ENCODE measurements at regions not wholly inside any gene's neighbourhood (a gene's known extent, or its start where the extent isn't known, plus 50 kb on each side); places are given as distances from the start of the nearest gene placed in this dataset.
A peak's percentile ranks its signal among the peaks of the same experiment; 100 is the strongest.

DNA sequence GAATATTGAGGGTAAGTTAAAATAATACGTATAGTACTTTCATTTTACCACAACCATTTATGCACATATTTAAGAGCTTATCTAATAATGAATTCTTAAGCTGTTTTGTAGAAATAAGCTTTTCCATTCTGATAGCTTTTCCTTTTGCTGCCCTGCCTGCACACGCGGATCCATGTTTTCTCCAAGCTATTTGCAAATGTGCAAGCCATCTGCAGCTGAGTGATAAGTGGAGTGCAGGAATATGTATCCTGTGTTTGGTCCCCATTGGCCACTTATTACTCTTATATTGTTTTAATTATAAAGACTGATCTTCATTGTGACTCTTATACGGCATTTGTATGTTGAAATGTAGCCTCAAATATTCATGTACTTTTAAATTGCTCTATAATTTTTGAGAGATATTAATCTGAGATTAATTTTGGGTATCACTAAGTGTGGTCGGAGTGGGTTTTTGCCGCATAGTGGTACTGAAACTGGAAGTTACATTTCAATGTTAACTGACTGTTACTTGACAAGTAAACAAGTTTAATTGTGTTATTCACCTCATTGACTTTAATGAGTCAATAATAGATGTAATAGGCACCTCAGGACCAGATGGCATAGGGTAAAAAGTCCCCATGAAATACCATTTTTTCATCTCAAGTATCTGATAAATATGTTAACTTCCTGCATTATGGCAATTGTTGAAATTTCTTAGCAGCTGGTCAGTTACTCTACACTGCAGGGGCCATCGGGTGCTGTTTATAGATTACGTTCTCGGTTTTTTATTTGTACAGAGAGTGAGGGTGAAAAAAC, 1567.4 kb downstream of the EFNB2 start:
- TF ChIP-seq, protein P1, sequence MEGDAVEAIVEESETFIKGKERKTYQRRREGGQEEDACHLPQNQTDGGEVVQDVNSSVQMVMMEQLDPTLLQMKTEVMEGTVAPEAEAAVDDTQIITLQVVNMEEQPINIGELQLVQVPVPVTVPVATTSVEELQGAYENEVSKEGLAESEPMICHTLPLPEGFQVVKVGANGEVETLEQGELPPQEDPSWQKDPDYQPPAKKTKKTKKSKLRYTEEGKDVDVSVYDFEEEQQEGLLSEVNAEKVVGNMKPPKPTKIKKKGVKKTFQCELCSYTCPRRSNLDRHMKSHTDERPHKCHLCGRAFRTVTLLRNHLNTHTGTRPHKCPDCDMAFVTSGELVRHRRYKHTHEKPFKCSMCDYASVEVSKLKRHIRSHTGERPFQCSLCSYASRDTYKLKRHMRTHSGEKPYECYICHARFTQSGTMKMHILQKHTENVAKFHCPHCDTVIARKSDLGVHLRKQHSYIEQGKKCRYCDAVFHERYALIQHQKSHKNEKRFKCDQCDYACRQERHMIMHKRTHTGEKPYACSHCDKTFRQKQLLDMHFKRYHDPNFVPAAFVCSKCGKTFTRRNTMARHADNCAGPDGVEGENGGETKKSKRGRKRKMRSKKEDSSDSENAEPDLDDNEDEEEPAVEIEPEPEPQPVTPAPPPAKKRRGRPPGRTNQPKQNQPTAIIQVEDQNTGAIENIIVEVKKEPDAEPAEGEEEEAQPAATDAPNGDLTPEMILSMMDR (IDR thresholded peaks at IDR 0.05), result no peak
- intact Hi-C loops (cut with DNase I), result no loop called here
- Histone ChIP-seq H3K27ac (no peak overlapping the region), H3K4me3 (peak overlapping the region in 1 of 10 donors; percentile 15), H3K27me3 (no peaks in the 10 kb centered on the region), H3K9me3 (no peaks in the 10 kb centered on the region), H3K4me1 (no peaks in the 10 kb centered on the region), H3K36me3 (no peaks in the 10 kb centered on the region)
- no peak for ATAC-seq
- 74 to 82% methylated on average over 9 of the region's 9 CpGs for WGBS, 2 donors
- no peak for DNase-seq

DNA sequence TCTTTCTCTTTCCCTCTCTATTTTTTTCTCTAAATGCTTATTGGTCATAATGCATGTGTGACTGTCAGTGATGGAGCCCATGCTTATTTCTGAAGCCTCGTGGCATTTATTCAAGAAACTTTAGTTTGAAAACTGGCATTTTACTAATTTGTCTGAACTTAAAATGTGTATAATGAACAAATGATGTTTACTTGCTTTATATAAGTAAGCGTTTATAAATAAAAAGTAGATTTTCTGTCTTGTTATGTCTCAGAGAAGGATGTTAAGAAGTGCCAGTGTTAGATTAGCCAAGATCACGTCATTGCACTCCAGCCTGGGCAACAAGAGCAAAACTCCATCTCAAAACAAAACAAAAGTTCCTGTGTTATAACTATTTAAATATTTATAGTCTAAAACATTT, 1568.1 kb downstream of the EFNB2 start:
- ATAC-seq (no peak), DNase-seq (no peak)
- WGBS, 2 donors, result 45 to 51% methylated on average over 3 of the region's 3 CpGs
- no peak overlapping the region for H3K27ac ChIP-seq
- peak overlapping the region in 1 of 10 donors; percentile 15 for H3K4me3 ChIP-seq
- H3K27me3 ChIP-seq, result no peaks in the 10 kb centered on the region
- TF ChIP-seq, protein P1 (IDR thresholded peaks at IDR 0.05), result no peak
- no peaks in the 10 kb centered on the region for H3K9me3 ChIP-seq
- H3K36me3 ChIP-seq, result no peaks in the 10 kb centered on the region
- H3K4me1 ChIP-seq, result no peaks in the 10 kb centered on the region
- intact Hi-C loops (cut with DNase I), result no loop called here

DNA sequence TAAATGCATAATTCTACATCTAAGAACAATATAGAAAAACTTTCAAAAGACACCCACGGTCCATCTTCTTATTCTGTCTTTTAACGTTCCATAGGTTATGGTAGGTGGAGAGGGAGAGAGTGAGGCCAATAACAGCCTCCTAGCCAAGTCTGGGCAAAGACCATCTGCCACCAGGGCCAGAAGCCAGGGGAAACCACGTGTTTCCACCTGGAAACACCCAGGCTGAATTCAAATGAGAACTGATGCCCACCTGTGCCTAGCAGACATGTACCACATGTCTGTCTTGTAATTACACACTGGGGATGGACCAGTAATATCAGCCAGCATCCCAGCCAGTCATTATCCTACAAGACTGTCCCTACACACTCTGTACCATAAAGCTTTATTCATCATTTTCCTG, 1573.1 kb downstream of the EFNB2 start:
- Histone ChIP-seq H3K4me3 (no peak overlapping the region), H3K27me3 (no peaks in the 10 kb centered on the region), H3K9me3 (peaks cover 0 to 6% (median 0%) of the 10 kb centered on the region in 11 donors), H3K4me1 (no peaks in the 10 kb centered on the region), H3K27ac (no peak overlapping the region), H3K36me3 (no peaks in the 10 kb centered on the region)
- WGBS, 2 donors, result 80 to 91% methylated on average over 3 of the region's 3 CpGs
- ATAC-seq, result no peak
- intact Hi-C loops (cut with DNase I), result no loop called here
- TF ChIP-seq, protein P1 (IDR thresholded peaks at IDR 0.05), result no peak
- no peak for DNase-seq

DNA sequence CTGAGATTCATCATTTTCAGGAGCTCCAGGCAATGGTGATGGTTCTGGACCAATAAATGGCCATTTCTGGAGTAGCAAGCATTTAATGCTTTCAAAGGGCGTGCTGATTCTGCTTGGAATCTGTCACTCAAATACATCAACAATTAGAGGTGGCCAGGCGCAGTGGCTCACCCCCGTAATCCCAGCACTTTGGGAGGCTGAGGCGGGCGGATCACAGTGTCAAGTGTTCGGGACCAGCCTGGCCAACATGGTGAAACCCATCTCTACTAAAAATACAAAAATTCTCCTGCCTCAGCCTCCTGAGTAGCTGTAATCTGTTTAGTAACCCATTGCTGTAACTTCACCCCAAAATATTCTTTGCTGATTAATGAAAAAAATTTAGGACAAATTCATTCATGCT, 1574.2 kb downstream of the EFNB2 start:
- Histone ChIP-seq H3K4me3 (no peak overlapping the region), H3K9me3 (peaks cover 0 to 6% (median 0%) of the 10 kb centered on the region in 11 donors), H3K36me3 (no peaks in the 10 kb centered on the region), H3K27ac (no peak overlapping the region), H3K4me1 (no peaks in the 10 kb centered on the region), H3K27me3 (no peaks in the 10 kb centered on the region)
- TF ChIP-seq, protein P1 (IDR thresholded peaks at IDR 0.05), result no peak
- ATAC-seq, result no peak
- DNase-seq, result no peak
- 95 to 97% methylated on average over 6 of the region's 6 CpGs for WGBS, 2 donors
- intact Hi-C loops (cut with DNase I), result no loop called here
